GM23338 (cell line): ENCODE measurements at regions not wholly inside any gene's neighbourhood (a gene's known extent, or its start where the extent isn't known, plus 50 kb on each side); places are given as distances from the start of the nearest gene placed in this dataset.

Experiments used
- ATAC-seq: fragments of 200-7000 bp; cut with Tn5 transposase; 3 replicates; pipeline ENCODE4 v1.9.1; 2020
- DNase-seq: peaks from one replicate; pipeline ENCODE4 v3.0.0-alpha.2; 2015; ENCODE audit warnings: low spot score
- H2AFZ ChIP-seq: fragments of 200-600 bp; sonication (generic); 2 replicates; pipeline ENCODE4 v1.8.0; 2016; ENCODE audit warnings: antibody characterized with exemption, mild to moderate bottlenecking, moderate library complexity
- H3F3A ChIP-seq: fragments of 200-600 bp; sonication (generic); replicated peaks from 2 replicates; pipeline ENCODE4 v1.8.0; 2017; ENCODE audit warnings: antibody characterized with exemption, mixed run types, low read depth
- H3K27ac ChIP-seq: fragments of 200-600 bp; sonication (generic); 2 replicates; pipeline ENCODE4 v1.6.1; 2016; ENCODE audit warnings: low read depth
- H3K27me3 ChIP-seq: fragments of 200-600 bp; sonication (generic); 2 replicates; pipeline ENCODE4 v1.8.0; 2016; ENCODE audit warnings: mild to moderate bottlenecking, mixed run types, moderate library complexity; ENCODE audit not compliant: insufficient read depth
- H3K36me3 ChIP-seq: fragments of 200-600 bp; sonication (generic); 2 replicates; pipeline ENCODE4 v1.8.0; 2016; ENCODE audit warnings: mild to moderate bottlenecking; ENCODE audit not compliant: insufficient read depth
- H3K4me1 ChIP-seq: fragments of 200-600 bp; sonication (generic); 2 replicates; pipeline ENCODE4 v1.8.0; 2016; ENCODE audit warnings: mild to moderate bottlenecking, moderate library complexity; ENCODE audit not compliant: insufficient read depth
- H3K4me2 ChIP-seq: fragments of 200-600 bp; sonication (generic); 2 replicates; pipeline ENCODE4 v1.7.1; 2017; ENCODE audit warnings: mixed run types
- H3K4me3 ChIP-seq: fragments of 200-600 bp; sonication (generic); 2 replicates; pipeline ENCODE4 v1.6.1; 2016; ENCODE audit warnings: mixed run types
- H3K79me2 ChIP-seq: fragments of 200-600 bp; sonication (generic); replicated peaks from 2 replicates; pipeline ENCODE4 v1.8.0; 2017; ENCODE audit warnings: mild to moderate bottlenecking; ENCODE audit not compliant: insufficient read depth
- H3K9me2 ChIP-seq: fragments of 200-600 bp; sonication (generic); 2 replicates; pipeline ENCODE4 v1.8.0; 2017; ENCODE audit not compliant: insufficient read depth
- H4K20me1 ChIP-seq: fragments of 200-600 bp; sonication (generic); replicated peaks from 2 replicates; pipeline ENCODE4 v1.8.0; 2017; ENCODE audit warnings: mild to moderate bottlenecking; ENCODE audit not compliant: insufficient read depth
- H3K27ac Mint-ChIP-seq: 2 replicates; pipeline ENCODE4 v1.8.0; 2020; ENCODE audit warnings: inconsistent platforms, mild to moderate bottlenecking, moderate library complexity, mixed read lengths
- H3K27me3 Mint-ChIP-seq: 3 replicates; pipeline ENCODE4 v1.8.0; 2022; ENCODE audit warnings: low read depth, mild to moderate bottlenecking, moderate library complexity, mixed read lengths, inconsistent platforms; ENCODE audit not compliant: insufficient read depth, poor library complexity
- H3K36me3 Mint-ChIP-seq: 3 replicates; pipeline ENCODE4 v1.8.0; 2021; ENCODE audit warnings: low read depth, mild to moderate bottlenecking, inconsistent platforms, moderate library complexity, mixed read lengths
- H3K4me1 Mint-ChIP-seq: 3 replicates; pipeline ENCODE4 v1.8.0; 2020; ENCODE audit warnings: mild to moderate bottlenecking, inconsistent platforms, mixed read lengths
- H3K4me3 Mint-ChIP-seq: 3 replicates; pipeline ENCODE4 v1.8.0; 2021; ENCODE audit warnings: moderate library complexity, mild to moderate bottlenecking, inconsistent platforms, mixed read lengths
- H3K9me3 Mint-ChIP-seq: 3 replicates; pipeline ENCODE4 v1.8.0; 2020; ENCODE audit warnings: moderate library complexity, mild to moderate bottlenecking, inconsistent platforms, mixed read lengths
- CREB1 ChIP-seq: fragments of 250-450 bp; sonication (Bioruptor Pico); IDR thresholded peaks from 2 replicates; pipeline ENCODE4 v1.5.0; 2020; ENCODE audit warnings: low read depth, mild to moderate bottlenecking, moderate library complexity
- ETS1 ChIP-seq: IDR thresholded peaks from 2 replicates; pipeline ENCODE4 v1.6.1; 2016; ENCODE audit warnings: antibody characterized with exemption
- JUNB ChIP-seq: IDR thresholded peaks from one replicate; pipeline ENCODE4 v1.6.1; 2016; ENCODE audit warnings: antibody characterized with exemption; ENCODE audit not compliant: unreplicated experiment
- NANOG ChIP-seq: IDR thresholded peaks from 2 replicates; pipeline ENCODE4 v1.6.1; 2016; ENCODE audit warnings: antibody characterized with exemption, borderline replicate concordance
- REST ChIP-seq: IDR thresholded peaks from one replicate; pipeline ENCODE4 v1.6.1; 2018; ENCODE audit warnings: antibody characterized with exemption; ENCODE audit not compliant: unreplicated experiment
- ZNF114 ChIP-seq: fragments of 250-450 bp; sonication (Bioruptor Pico); IDR thresholded peaks from 2 replicates; pipeline ENCODE4 v1.5.0; 2020; ENCODE audit warnings: mild to moderate bottlenecking, moderate library complexity
- ZNF462 ChIP-seq: fragments of 250-450 bp; sonication (Bioruptor Pico); IDR thresholded peaks from 2 replicates; pipeline ENCODE4 v1.5.0; 2020; ENCODE audit warnings: mild to moderate bottlenecking, moderate library complexity

GRCh38 chr15:98547275-98547674 lies 101.1 kb upstream of the IGF1R start (continued):
- TF ChIP-seq REST (no peak), CREB1 (CRISPR knock-in tag) (no peak)

GRCh38 chr15:98547741-98548138 lies 100.6 kb upstream of the IGF1R start:
- ATAC-seq = peak; percentile 45
- TF ChIP-seq NANOG (no peak), CREB1 (CRISPR knock-in tag) (no peak)

GRCh38 chr15:98548139-98548971 lies 100.0 kb upstream of the IGF1R start:
- peaks cover 19% of the 10 kb centered on the region for H3K9me3 Mint-ChIP-seq
- peak overlapping the region; percentile 84 for H3K4me3 Mint-ChIP-seq
- H3K4me2 ChIP-seq = peak overlapping the region; percentile 97
- H4K20me1 ChIP-seq = no peaks in the 10 kb centered on the region
- peaks cover 9% of the 10 kb centered on the region for H3K36me3 Mint-ChIP-seq
- peaks cover 22% of the 10 kb centered on the region for H3K27me3 ChIP-seq
- H3K27ac Mint-ChIP-seq = peak overlapping the region; percentile 18
- DNase-seq (peak; percentile 92), ATAC-seq (peak; percentile 85)
- no peaks in the 10 kb centered on the region for H3K36me3 ChIP-seq
- peaks cover 25% of the 10 kb centered on the region for H3F3A ChIP-seq
- peak overlapping the region; percentile 69; the same call in 1 of the 2 replicates for H3K27ac ChIP-seq
- H2AFZ ChIP-seq = peak overlapping the region; percentile 93
- peak overlapping the region; percentile 79 for H3K4me3 ChIP-seq
- H3K79me2 ChIP-seq = no peaks in the 10 kb centered on the region
- peaks cover 28% of the 10 kb centered on the region for H3K4me1 ChIP-seq
- H3K27me3 Mint-ChIP-seq = peaks cover 32% of the 10 kb centered on the region
- no peaks in the 10 kb centered on the region for H3K9me2 ChIP-seq
- H3K4me1 Mint-ChIP-seq = peaks cover 38% of the 10 kb centered on the region
- TF ChIP-seq ZNF462 (CRISPR knock-in tag) = no peak
- no peak for TF ChIP-seq JUNB
- TF ChIP-seq NANOG = no peak
- no peak for TF ChIP-seq ZNF114
- peak; percentile 10; the same call in 1 of the 2 replicates for TF ChIP-seq CREB1 (CRISPR knock-in tag)
- no peak for TF ChIP-seq ETS1

More at GRCh38 chr15:98547741-98548138, 100.6 kb upstream of the IGF1R start:
- Histone ChIP-seq H3K27me3 (peaks cover 22% of the 10 kb centered on the region), H4K20me1 (no peaks in the 10 kb centered on the region), H2AFZ (peak overlapping the region; percentile 93), H3K9me2 (no peaks in the 10 kb centered on the region), H3K36me3 (no peaks in the 10 kb centered on the region), H3K4me2 (peak overlapping the region; percentile 97), H3K27ac (no peak overlapping the region), H3F3A (peaks cover 25% of the 10 kb centered on the region), H3K79me2 (no peaks in the 10 kb centered on the region), H3K4me3 (peak overlapping the region; percentile 79), H3K4me1 (peaks cover 25% of the 10 kb centered on the region)
- Mint-ChIP-seq H3K27ac (no peak overlapping the region; the same call in 1 of the 2 replicates), H3K4me3 (peak overlapping the region; percentile 84), H3K9me3 (peaks cover 19% of the 10 kb centered on the region), H3K36me3 (peaks cover 9% of the 10 kb centered on the region), H3K27me3 (peaks cover 32% of the 10 kb centered on the region), H3K4me1 (peaks cover 32% of the 10 kb centered on the region)
- peak; percentile 62 for DNase-seq
